PC-9 (cell line): ENCODE measurements at regions not wholly inside any gene's neighbourhood (a gene's known extent, or its start where the extent isn't known, plus 50 kb on each side); places are given as distances from the start of the nearest gene placed in this dataset.

ENCODE experiments used
- BruUV-seq: library from RNA; stranded (reverse); fragments of 400-500 nt; replicated peaks from 2 replicates; lab custom pipeline; 2021; lab: Mats Ljungman, UMichigan
- CTCF ChIA-PET: fragments of 300-600 bp; sonication (Branson Sonifier 250); formaldehyde crosslinking; loops from one replicate; lab custom pipeline; 2022; ENCODE audit warnings: antibody characterized with exemption; lab: Charles Lee
- POLR2A ChIA-PET: fragments of 300-600 bp; sonication (Branson Sonifier 250); formaldehyde crosslinking; loops from one replicate; lab custom pipeline; 2022; ENCODE audit warnings: antibody characterized with exemption; ENCODE audit not compliant: unreplicated experiment; lab: Charles Lee
- DNase-seq, 2 experiments: peaks; one replicate each; pipeline versions ENCODE4 v3.0.0 to v3.0.0-alpha.2; 2015 to 2022; ENCODE audit warnings: mixed read lengths in 1 of 2
- H2AFZ ChIP-seq: fragments of 200-600 bp; sonication (generic); 2 replicates; pipeline ENCODE4 v1.8.1; 2017; ENCODE audit warnings: antibody characterized with exemption
- H3F3A ChIP-seq: fragments of 200-600 bp; sonication (generic); 2 replicates; pipeline ENCODE4 v1.8.1; 2017; ENCODE audit warnings: antibody characterized with exemption, mild to moderate bottlenecking, low read depth; ENCODE audit not compliant: insufficient read depth
- H3K27ac ChIP-seq: fragments of 200-600 bp; sonication (generic); 2 replicates; pipeline ENCODE4 v1.6.1; 2016; ENCODE audit warnings: mixed run types
- H3K27me3 ChIP-seq: fragments of 200-600 bp; sonication (generic); 2 replicates; pipeline ENCODE4 v1.6.1; 2016; ENCODE audit warnings: low read depth, mixed run types; ENCODE audit not compliant: insufficient read depth
- H3K36me3 ChIP-seq: fragments of 200-600 bp; sonication (generic); 2 replicates; pipeline ENCODE4 v1.6.1; 2016; ENCODE audit warnings: low read depth, mixed run types
- H3K4me1 ChIP-seq: fragments of 200-600 bp; sonication (generic); replicated peaks from 2 replicates; pipeline ENCODE4 v1.6.1; 2016; ENCODE audit warnings: mixed run types; ENCODE audit not compliant: insufficient read depth
- H3K4me2 ChIP-seq: fragments of 200-600 bp; sonication (generic); 2 replicates; pipeline ENCODE4 v1.6.1; 2017; ENCODE audit warnings: mixed run types
- H3K4me3 ChIP-seq: fragments of 200-600 bp; sonication (generic); 2 replicates; pipeline ENCODE4 v1.6.1; 2016; ENCODE audit warnings: mixed run types
- H3K79me2 ChIP-seq: fragments of 200-600 bp; sonication (generic); 2 replicates; pipeline ENCODE4 v1.6.1; 2017; ENCODE audit warnings: low read depth, mixed run types
- H3K9me2 ChIP-seq: fragments of 200-600 bp; sonication (generic); 2 replicates; pipeline ENCODE4 v1.8.1; 2017; ENCODE audit warnings: mild to moderate bottlenecking; ENCODE audit not compliant: insufficient read depth
- H3K9me3 ChIP-seq: fragments of 200-600 bp; sonication (generic); 2 replicates; pipeline ENCODE4 v1.8.1; 2016; ENCODE audit warnings: low read depth; ENCODE audit not compliant: insufficient read depth
- H4K20me1 ChIP-seq: fragments of 200-600 bp; sonication (generic); 2 replicates; pipeline ENCODE4 v1.8.1; 2017; ENCODE audit not compliant: insufficient read depth
- EZH2 ChIP-seq: fragments of 200-600 bp; sonication (generic); IDR thresholded peaks from 2 replicates; pipeline ENCODE4 v1.8.0; 2017; ENCODE audit warnings: antibody characterized with exemption, low read depth
- intact Hi-C: fragments of 100-400 bp; cut with micrococcal nuclease; formaldehyde crosslinking; loops from one replicate; pipeline ENCODE4 v1.10.0; 2022; ENCODE audit not compliant: unreplicated experiment
- TF ChIP-seq, protein P1 (sequence below): fragments of 200-600 bp; sonication (generic); conservative IDR thresholded peaks from 2 replicates; pipeline ENCODE4 v1.6.1; 2017; ENCODE audit warnings: mixed run types, antibody characterized with exemption, mild to moderate bottlenecking, moderate library complexity

DNA sequence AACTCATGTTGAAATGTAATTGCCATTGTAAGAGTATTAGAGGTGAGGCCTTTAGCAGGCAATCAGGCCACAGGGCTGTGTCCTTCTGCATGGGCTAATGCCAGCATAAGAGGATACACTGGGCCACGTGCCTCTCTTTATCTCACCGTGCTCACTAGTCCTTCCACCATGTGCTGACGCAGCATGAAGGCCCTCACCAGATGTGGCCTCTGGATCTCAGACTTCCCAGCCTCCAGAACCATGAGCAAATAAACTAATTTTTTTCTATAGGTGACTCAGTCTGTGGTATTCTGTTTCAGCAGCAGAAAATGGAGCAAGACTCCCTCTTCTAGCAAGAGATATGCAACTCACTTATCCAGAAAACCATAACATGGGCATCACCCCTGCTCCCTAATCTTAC lies 149.7 kb upstream of the ZNF236 start:
- no TSS peak for BruUV-seq
- no peak for TF ChIP-seq EZH2
- TF ChIP-seq, protein P1, sequence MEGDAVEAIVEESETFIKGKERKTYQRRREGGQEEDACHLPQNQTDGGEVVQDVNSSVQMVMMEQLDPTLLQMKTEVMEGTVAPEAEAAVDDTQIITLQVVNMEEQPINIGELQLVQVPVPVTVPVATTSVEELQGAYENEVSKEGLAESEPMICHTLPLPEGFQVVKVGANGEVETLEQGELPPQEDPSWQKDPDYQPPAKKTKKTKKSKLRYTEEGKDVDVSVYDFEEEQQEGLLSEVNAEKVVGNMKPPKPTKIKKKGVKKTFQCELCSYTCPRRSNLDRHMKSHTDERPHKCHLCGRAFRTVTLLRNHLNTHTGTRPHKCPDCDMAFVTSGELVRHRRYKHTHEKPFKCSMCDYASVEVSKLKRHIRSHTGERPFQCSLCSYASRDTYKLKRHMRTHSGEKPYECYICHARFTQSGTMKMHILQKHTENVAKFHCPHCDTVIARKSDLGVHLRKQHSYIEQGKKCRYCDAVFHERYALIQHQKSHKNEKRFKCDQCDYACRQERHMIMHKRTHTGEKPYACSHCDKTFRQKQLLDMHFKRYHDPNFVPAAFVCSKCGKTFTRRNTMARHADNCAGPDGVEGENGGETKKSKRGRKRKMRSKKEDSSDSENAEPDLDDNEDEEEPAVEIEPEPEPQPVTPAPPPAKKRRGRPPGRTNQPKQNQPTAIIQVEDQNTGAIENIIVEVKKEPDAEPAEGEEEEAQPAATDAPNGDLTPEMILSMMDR: no peak
- H3F3A ChIP-seq: no peaks in the 10 kb centered on the region
- H3K79me2 ChIP-seq: no peaks in the 10 kb centered on the region
- H2AFZ ChIP-seq: no peak overlapping the region
- no peaks in the 10 kb centered on the region for H4K20me1 ChIP-seq
- DNase-seq: no peak
- CTCF ChIA-PET: no interaction called here
- no peak overlapping the region for H3K27ac ChIP-seq
- no peaks in the 10 kb centered on the region for H3K9me2 ChIP-seq
- no peak overlapping the region for H3K4me2 ChIP-seq
- H3K36me3 ChIP-seq: no peaks in the 10 kb centered on the region
- no peaks in the 10 kb centered on the region for H3K9me3 ChIP-seq
- intact Hi-C loops: no loop called here
- POLR2A ChIA-PET: no interaction called here
- peaks cover 14% of the 10 kb centered on the region; the same call in 1 of the 2 replicates for H3K27me3 ChIP-seq
- no peaks in the 10 kb centered on the region for H3K4me1 ChIP-seq
- no peak overlapping the region for H3K4me3 ChIP-seq

DNA sequence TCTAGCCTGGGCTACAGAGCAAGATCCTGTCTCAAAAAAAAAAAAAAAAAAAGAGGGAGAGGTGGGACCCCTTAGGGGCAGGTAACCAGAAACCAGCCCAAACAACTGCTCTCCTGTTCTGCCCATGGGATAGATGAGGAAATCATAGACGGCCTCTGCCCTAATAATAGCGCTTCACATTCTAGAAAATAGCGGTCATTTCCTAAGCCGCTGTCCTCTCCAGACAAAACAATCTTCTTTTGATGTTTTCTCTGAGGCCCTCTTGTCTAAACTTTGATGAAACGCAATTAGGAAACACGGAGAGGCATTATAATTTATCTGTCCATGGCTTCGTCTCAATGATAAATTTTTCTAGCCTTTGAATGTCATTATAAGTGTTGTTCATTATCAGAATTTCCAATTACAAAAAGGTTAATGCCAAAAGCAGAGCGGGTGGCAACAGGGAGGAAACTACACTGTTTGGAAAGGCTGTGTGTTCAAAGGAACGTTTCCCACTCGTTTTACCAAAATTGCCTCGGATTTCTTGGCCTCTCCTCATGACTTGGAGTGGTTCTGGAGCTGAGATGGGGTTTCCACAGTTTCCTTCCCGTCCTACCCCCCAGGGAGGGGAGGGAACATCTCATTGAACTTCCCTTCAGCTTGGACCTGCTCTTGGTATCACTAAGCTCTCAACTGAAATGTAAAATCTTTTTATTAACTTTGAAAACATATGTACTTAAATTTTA lies 151.6 kb upstream of the ZNF236 start:
- H4K20me1 ChIP-seq: no peaks in the 10 kb centered on the region
- no peaks in the 10 kb centered on the region for H3K4me1 ChIP-seq
- H3K36me3 ChIP-seq: no peaks in the 10 kb centered on the region
- intact Hi-C loops: no loop called here
- H3K9me2 ChIP-seq: no peaks in the 10 kb centered on the region
- H3K27ac ChIP-seq: no peak overlapping the region
- ChIA-PET POLR2A (no interaction called here), CTCF (no interaction called here)
- no peak overlapping the region for H2AFZ ChIP-seq
- BruUV-seq: no TSS peak
- no peak overlapping the region for H3K4me3 ChIP-seq
- no peak for TF ChIP-seq EZH2
- TF ChIP-seq, protein P1: no peak
- H3F3A ChIP-seq: no peaks in the 10 kb centered on the region
- no peaks in the 10 kb centered on the region for H3K9me3 ChIP-seq
- H3K79me2 ChIP-seq: no peaks in the 10 kb centered on the region
- no peak overlapping the region for H3K4me2 ChIP-seq
- H3K27me3 ChIP-seq: peaks cover 14% of the 10 kb centered on the region; the same call in 1 of the 2 replicates
- no peak for DNase-seq

- Histone ChIP-seq H3K4me2 (no peak overlapping the region), H3K79me2 (no peaks in the 10 kb centered on the region), H4K20me1 (no peaks in the 10 kb centered on the region), H2AFZ (no peak overlapping the region), H3K36me3 (no peaks in the 10 kb centered on the region), H3K27ac (no peak overlapping the region), H3K4me1 (no peaks in the 10 kb centered on the region), H3K27me3 (0 out of 2 replicates have a peak, but pooled peaks cover 4% of the 10 kb centered on the region), H3K4me3 (no peak overlapping the region), H3K9me2 (no peaks in the 10 kb centered on the region), H3K9me3 (no peaks in the 10 kb centered on the region), H3F3A (no peaks in the 10 kb centered on the region)
- no peak for DNase-seq
- intact Hi-C loops: no loop called here
- BruUV-seq: no TSS peak
- ChIA-PET CTCF (no interaction called here), POLR2A (no interaction called here)
- no peak for TF ChIP-seq EZH2
- TF ChIP-seq, protein P1: no peak
Observed at GRCh38 chr18:76668546-76668945, 153.8 kb upstream of the ZNF236 start.
